Calu3 (cell line): ENCODE measurements at regions not wholly inside any gene's neighbourhood (a gene's known extent, or its start where the extent isn't known, plus 50 kb on each side); places are given as distances from the start of the nearest gene placed in this dataset.

Source experiments
- BruUV-seq: library from RNA; stranded (reverse); fragments of 400-500 nt; replicated peaks from 2 replicates; lab custom pipeline; 2021; lab: Mats Ljungman, UMichigan
- CTCF ChIA-PET: fragments of 300-600 bp; sonication (Branson Sonifier 250); formaldehyde crosslinking; loops from one replicate; lab custom pipeline; 2022; ENCODE audit warnings: antibody characterized with exemption; lab: Charles Lee
- DNase-seq: peaks from one replicate; pipeline ENCODE4 v3.0.0; 2022
- H3K27ac Mint-ChIP-seq: one replicate; pipeline ENCODE4 v1.8.0; 2022; ENCODE audit warnings: mixed read lengths; ENCODE audit not compliant: unreplicated experiment
- H3K27me3 Mint-ChIP-seq: one replicate; pipeline ENCODE4 v1.8.0; 2022; ENCODE audit warnings: mixed read lengths; ENCODE audit not compliant: unreplicated experiment
- H3K36me3 Mint-ChIP-seq: one replicate; pipeline ENCODE4 v1.8.0; 2022; ENCODE audit warnings: mild to moderate bottlenecking, moderate library complexity, mixed read lengths; ENCODE audit not compliant: insufficient read depth, unreplicated experiment
- H3K4me1 Mint-ChIP-seq: one replicate; pipeline ENCODE4 v1.8.0; 2022; ENCODE audit warnings: mild to moderate bottlenecking, low read depth, mixed read lengths; ENCODE audit not compliant: unreplicated experiment
- H3K4me3 Mint-ChIP-seq: one replicate; pipeline ENCODE4 v1.8.0; 2022; ENCODE audit warnings: mild to moderate bottlenecking, low read depth, moderate library complexity, mixed read lengths; ENCODE audit not compliant: unreplicated experiment
- H3K9me3 Mint-ChIP-seq: one replicate; pipeline ENCODE4 v1.8.0; 2022; ENCODE audit warnings: low read depth, mixed read lengths; ENCODE audit not compliant: unreplicated experiment
- CTCF ChIP-seq: fragments of 200-600 bp; IDR thresholded peaks from one replicate; pipeline ENCODE4 v1.8.0; 2022; ENCODE audit warnings: antibody characterized with exemption; ENCODE audit not compliant: unreplicated experiment
- intact Hi-C: fragments of 100-400 bp; cut with micrococcal nuclease; formaldehyde crosslinking; loops from one replicate; pipeline ENCODE4 v1.10.0; 2022; ENCODE audit not compliant: unreplicated experiment

GRCh38 chr7:66535414-66536329, 93.0 kb upstream of the KCTD7 start:
- H3K36me3 Mint-ChIP-seq, result peaks cover 11% of the 10 kb centered on the region
- no peaks in the 10 kb centered on the region for H3K4me1 Mint-ChIP-seq
- CTCF ChIA-PET, result no interaction called here
- no peak overlapping the region for H3K27ac Mint-ChIP-seq
- no peak overlapping the region for H3K4me3 Mint-ChIP-seq
- no peak for TF ChIP-seq CTCF
- H3K9me3 Mint-ChIP-seq, result no peaks in the 10 kb centered on the region
- intact Hi-C loops, result no loop called here
- no TSS peak for BruUV-seq
- H3K27me3 Mint-ChIP-seq, result no peaks in the 10 kb centered on the region
- DNase-seq, result no peak

- H3K36me3 Mint-ChIP-seq, result peaks cover 5% of the 10 kb centered on the region
- H3K4me1 Mint-ChIP-seq, result no peaks in the 10 kb centered on the region
- H3K9me3 Mint-ChIP-seq, result no peaks in the 10 kb centered on the region
- H3K27me3 Mint-ChIP-seq, result no peaks in the 10 kb centered on the region
- no TSS peak for BruUV-seq
- no peak overlapping the region for H3K27ac Mint-ChIP-seq
- TF ChIP-seq CTCF, result no peak
- no peak for DNase-seq
- no peak overlapping the region for H3K4me3 Mint-ChIP-seq
- CTCF ChIA-PET, result interaction anchor here (0.6 kb wide), 1 partner anchor 506 kb away, joined by 4 read pairs; no protein-coding TSS in a partner anchor
- intact Hi-C loops, result no loop called here
These were observed 91.3 kb upstream of the KCTD7 start for GRCh38 chr7:66537380-66537779.

GRCh38 chr7:66537876-66538275, 90.8 kb upstream of the KCTD7 start:
- Mint-ChIP-seq H3K27me3 (no peaks in the 10 kb centered on the region), H3K4me1 (no peaks in the 10 kb centered on the region), H3K36me3 (peaks cover 5% of the 10 kb centered on the region), H3K4me3 (no peak overlapping the region), H3K27ac (no peak overlapping the region), H3K9me3 (no peaks in the 10 kb centered on the region)
- intact Hi-C loops, result no loop called here
- CTCF ChIA-PET, result interaction anchor here (0.7 kb wide), 1 partner anchor 348 kb away, joined by 8 read pairs; no protein-coding TSS in a partner anchor
- no peak for DNase-seq
- no peak for TF ChIP-seq CTCF
- no TSS peak for BruUV-seq

GRCh38 chr7:66539264-66539623, 89.4 kb upstream of the KCTD7 start:
- Mint-ChIP-seq H3K27ac (no peak overlapping the region), H3K4me1 (no peaks in the 10 kb centered on the region), H3K27me3 (no peaks in the 10 kb centered on the region), H3K9me3 (no peaks in the 10 kb centered on the region), H3K4me3 (no peak overlapping the region), H3K36me3 (peaks cover 12% of the 10 kb centered on the region)
- no peak for DNase-seq
- no TSS peak for BruUV-seq
- CTCF ChIA-PET, result no interaction called here
- intact Hi-C loops, result no loop called here
- no peak for TF ChIP-seq CTCF
